WTC11 (cell line): ENCODE measurements at regions not wholly inside any gene's neighbourhood (a gene's known extent, or its start where the extent isn't known, plus 50 kb on each side); places are given as distances from the start of the nearest gene placed in this dataset.

Source experiments
- FOXK1 ChIP-seq: sonication (generic); formaldehyde crosslinking; IDR thresholded peaks from 2 replicates; pipeline ENCODE4 v1.8.0; 2022; ENCODE audit warnings: mild to moderate bottlenecking, moderate library complexity, missing genetic modification reagents
- NFE2L1 ChIP-seq: sonication (generic); formaldehyde crosslinking; IDR thresholded peaks from 2 replicates; pipeline ENCODE4 v1.8.1; 2023; ENCODE audit warnings: missing genetic modification reagents
- TF ChIP-seq, protein P1 (sequence below): fragments of 200-600 bp; IDR thresholded peaks from 2 replicates; pipeline ENCODE4 v1.8.0; 2022; ENCODE audit warnings: antibody characterized with exemption

DNA sequence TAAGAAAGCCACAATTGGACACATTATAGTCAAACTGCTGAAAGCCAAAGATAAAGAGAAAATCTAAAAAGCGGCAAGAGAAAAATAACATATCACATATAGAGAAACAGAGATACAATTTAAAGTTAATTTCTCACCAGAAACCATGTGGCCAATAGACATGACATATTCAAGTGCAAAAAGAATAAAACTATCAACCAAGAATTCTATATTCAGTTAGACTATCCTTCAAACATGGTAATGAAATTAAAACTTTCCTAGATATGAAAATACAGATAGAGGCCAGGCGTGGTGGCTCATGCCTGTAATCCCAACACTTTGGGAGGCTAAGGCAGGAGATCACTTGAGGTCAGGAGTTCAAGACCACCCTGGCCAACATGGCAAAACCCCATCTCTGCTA, 129.1 kb upstream of the RNF32 start:
- TF ChIP-seq, protein P1, sequence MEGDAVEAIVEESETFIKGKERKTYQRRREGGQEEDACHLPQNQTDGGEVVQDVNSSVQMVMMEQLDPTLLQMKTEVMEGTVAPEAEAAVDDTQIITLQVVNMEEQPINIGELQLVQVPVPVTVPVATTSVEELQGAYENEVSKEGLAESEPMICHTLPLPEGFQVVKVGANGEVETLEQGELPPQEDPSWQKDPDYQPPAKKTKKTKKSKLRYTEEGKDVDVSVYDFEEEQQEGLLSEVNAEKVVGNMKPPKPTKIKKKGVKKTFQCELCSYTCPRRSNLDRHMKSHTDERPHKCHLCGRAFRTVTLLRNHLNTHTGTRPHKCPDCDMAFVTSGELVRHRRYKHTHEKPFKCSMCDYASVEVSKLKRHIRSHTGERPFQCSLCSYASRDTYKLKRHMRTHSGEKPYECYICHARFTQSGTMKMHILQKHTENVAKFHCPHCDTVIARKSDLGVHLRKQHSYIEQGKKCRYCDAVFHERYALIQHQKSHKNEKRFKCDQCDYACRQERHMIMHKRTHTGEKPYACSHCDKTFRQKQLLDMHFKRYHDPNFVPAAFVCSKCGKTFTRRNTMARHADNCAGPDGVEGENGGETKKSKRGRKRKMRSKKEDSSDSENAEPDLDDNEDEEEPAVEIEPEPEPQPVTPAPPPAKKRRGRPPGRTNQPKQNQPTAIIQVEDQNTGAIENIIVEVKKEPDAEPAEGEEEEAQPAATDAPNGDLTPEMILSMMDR = no peak
- TF ChIP-seq NFE2L1 (CRISPR knock-in tag) (no peak), FOXK1 (CRISPR knock-in tag) (no peak)
